Trophoblast cell (in vitro differentiated cells and primary cell): ENCODE measurements at regions not wholly inside any gene's neighbourhood (a gene's known extent, or its start where the extent isn't known, plus 50 kb on each side); places are given as distances from the start of the nearest gene placed in this dataset.
"Not testable (repeated sequence)": the region's sequence is repeated elsewhere in the genome, so short reads cannot be mapped to it uniquely, and the experiment has no call there.

ENCODE experiments used
- DNase-seq, 2 donors: peaks; one replicate each; pipeline ENCODE4 v3.0.0-alpha.2; 2016
- H2AFZ ChIP-seq: 2 replicates; pipeline ENCODE4 v1.6.1; 2013; ENCODE audit warnings: low read length, moderate library complexity, mild to moderate bottlenecking; ENCODE audit not compliant: insufficient read depth, poor library complexity
- H2AK5ac ChIP-seq: 2 replicates; pipeline ENCODE4 v1.6.1; 2013; ENCODE audit warnings: mild to moderate bottlenecking, low read length
- H2BK120ac ChIP-seq: 2 replicates; pipeline ENCODE4 v1.6.1; 2013; ENCODE audit warnings: low read length, mild to moderate bottlenecking, moderate library complexity; ENCODE audit not compliant: insufficient read depth, poor library complexity
- H2BK12ac ChIP-seq: 2 replicates; pipeline ENCODE4 v1.6.1; 2013; ENCODE audit warnings: mild to moderate bottlenecking, low read length, moderate library complexity
- H2BK5ac ChIP-seq: 2 replicates; pipeline ENCODE4 v1.6.1; 2013; ENCODE audit warnings: low read length, low read depth, moderate library complexity, mild to moderate bottlenecking; ENCODE audit not compliant: poor library complexity
- H3K14ac ChIP-seq: 2 replicates; pipeline ENCODE4 v1.6.1; 2013; ENCODE audit warnings: mild to moderate bottlenecking, low read length
- H3K18ac ChIP-seq: 2 replicates; pipeline ENCODE4 v1.6.1; 2013; ENCODE audit warnings: mild to moderate bottlenecking, low read length
- H3K23ac ChIP-seq: 2 replicates; pipeline ENCODE4 v1.6.1; 2013; ENCODE audit warnings: low read length
- H3K27ac ChIP-seq: 2 replicates; pipeline ENCODE4 v1.5.1; 2013; ENCODE audit warnings: low read depth, mild to moderate bottlenecking, inconsistent platforms, low read length, moderate library complexity
- H3K27me3 ChIP-seq: 2 replicates; pipeline ENCODE4 v1.6.1; 2013; ENCODE audit warnings: inconsistent platforms, mild to moderate bottlenecking, low read length, moderate library complexity; ENCODE audit not compliant: insufficient read depth
- H3K36me3 ChIP-seq, 2 experiments: 1 replicate in 1 of 2; 2 replicates in 1 of 2; pipeline ENCODE4 v1.6.1; 2013; ENCODE audit warnings: low read length in 2 of 2, mild to moderate bottlenecking in 2 of 2, moderate library complexity in 1 of 2; ENCODE audit not compliant: insufficient read depth in 2 of 2, control insufficient read depth in 1 of 2
- H3K4ac ChIP-seq: 2 replicates; pipeline ENCODE4 v1.6.1; 2013; ENCODE audit warnings: low read depth, mild to moderate bottlenecking, low read length, moderate library complexity
- H3K4me1 ChIP-seq, 2 experiments: 1 replicate in 1 of 2; 2 replicates in 1 of 2; pipeline ENCODE4 v1.6.1; 2013; ENCODE audit warnings: low read length in 2 of 2, mild to moderate bottlenecking in 2 of 2, moderate library complexity in 1 of 2; ENCODE audit not compliant: insufficient read depth in 2 of 2, control insufficient read depth in 1 of 2
- H3K4me2 ChIP-seq: 2 replicates; pipeline ENCODE4 v1.6.1; 2013; ENCODE audit warnings: inconsistent platforms, mild to moderate bottlenecking, low read length, moderate library complexity
- H3K4me3 ChIP-seq: 2 replicates; pipeline ENCODE4 v1.5.1; 2013; ENCODE audit warnings: mild to moderate bottlenecking, low read depth, low read length, inconsistent platforms
- H3K79me1 ChIP-seq: one replicate; pipeline ENCODE4 v1.6.1; 2013; ENCODE audit warnings: low read length
- H3K79me2 ChIP-seq: 2 replicates; pipeline ENCODE4 v1.6.1; 2013; ENCODE audit warnings: low read length, mild to moderate bottlenecking; ENCODE audit not compliant: control insufficient read depth, insufficient read depth, poor library complexity
- H3K9ac ChIP-seq: 2 replicates; pipeline ENCODE4 v1.6.1; 2013; ENCODE audit warnings: mild to moderate bottlenecking, low read length
- H3K9me3 ChIP-seq: 2 replicates; pipeline ENCODE4 v1.6.1; 2013; ENCODE audit warnings: low read depth, mild to moderate bottlenecking, control low read depth, inconsistent platforms, low read length; ENCODE audit not compliant: insufficient read depth
- H4K12ac ChIP-seq: 2 replicates; pipeline ENCODE4 v1.6.1; 2013; ENCODE audit warnings: low read depth, mild to moderate bottlenecking, low read length, moderate library complexity
- H4K8ac ChIP-seq: 2 replicates; pipeline ENCODE4 v1.6.1; 2013; ENCODE audit warnings: low read depth, mild to moderate bottlenecking, low read length, moderate library complexity
- H4K91ac ChIP-seq: one replicate; pipeline ENCODE4 v1.6.1; 2013; ENCODE audit warnings: low read depth, mild to moderate bottlenecking, low read length, moderate library complexity
- WGBS: extraction: QIAGEN DNeasy Blood & Tissue Kit; methylation state at CpG from one replicate; pipeline ENCODE4 v1.1.7; 2013; ENCODE audit warnings: missing lambda C conversion rate; ENCODE audit not compliant: insufficient read length, insufficient coverage; ENCODE audit errors: extremely low coverage; 5-methylcytosine and 5-hydroxymethylcytosine counted together

DNA sequence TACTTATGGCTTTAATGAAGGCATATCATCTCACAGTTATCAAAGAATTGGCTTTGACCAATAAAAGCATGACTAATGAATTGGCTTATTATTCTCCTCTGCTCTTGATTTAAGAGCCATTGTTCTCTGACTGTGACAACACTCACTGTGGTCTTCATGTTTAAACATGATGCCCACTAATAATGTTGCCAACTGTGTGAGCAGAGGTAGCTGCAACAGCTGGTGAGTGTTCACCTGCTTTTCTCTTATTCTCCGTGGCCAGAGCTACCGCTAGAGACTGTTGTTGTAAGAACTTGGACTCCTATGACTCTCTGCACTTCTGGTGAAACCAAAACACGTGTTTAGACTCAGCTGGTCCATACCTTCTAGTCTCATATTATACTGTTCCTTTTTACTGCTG is 335.9 kb downstream of the XPNPEP1 start:
- Histone ChIP-seq H3K36me3 (no peaks in the 10 kb centered on the region), H3K9ac (no peak overlapping the region), H3K9me3 (no peaks in the 10 kb centered on the region), H3K4ac (no peak overlapping the region), H2BK12ac (no peak overlapping the region), H4K12ac (no peak overlapping the region), H3K4me2 (no peak overlapping the region), H2BK120ac (no peak overlapping the region), H4K8ac (no peak overlapping the region), H3K27ac (no peak overlapping the region), H3K79me2 (no peaks in the 10 kb centered on the region), H3K27me3 (no peaks in the 10 kb centered on the region), H3K79me1 (no peaks in the 10 kb centered on the region), H3K4me1 (peaks cover 0 to 2% of the 10 kb centered on the region in 2 experiments), H3K4me3 (no peak overlapping the region), H3K23ac (no peak overlapping the region), H3K18ac (no peak overlapping the region), H2BK5ac (no peak overlapping the region), H3K14ac (no peak overlapping the region), H2AFZ (no peak overlapping the region), H2AK5ac (no peak overlapping the region), H4K91ac (no peak overlapping the region)
- no CpG with 5 or more reads among the region's 3 CpGs for WGBS
- DNase-seq, result no peak

- H3K4me2 ChIP-seq, result no peak overlapping the region
- H3K4ac ChIP-seq, result no peak overlapping the region
Measured at GRCh38 chr10:109556399-109556798, 366.9 kb downstream of the XPNPEP1 start.

DNA sequence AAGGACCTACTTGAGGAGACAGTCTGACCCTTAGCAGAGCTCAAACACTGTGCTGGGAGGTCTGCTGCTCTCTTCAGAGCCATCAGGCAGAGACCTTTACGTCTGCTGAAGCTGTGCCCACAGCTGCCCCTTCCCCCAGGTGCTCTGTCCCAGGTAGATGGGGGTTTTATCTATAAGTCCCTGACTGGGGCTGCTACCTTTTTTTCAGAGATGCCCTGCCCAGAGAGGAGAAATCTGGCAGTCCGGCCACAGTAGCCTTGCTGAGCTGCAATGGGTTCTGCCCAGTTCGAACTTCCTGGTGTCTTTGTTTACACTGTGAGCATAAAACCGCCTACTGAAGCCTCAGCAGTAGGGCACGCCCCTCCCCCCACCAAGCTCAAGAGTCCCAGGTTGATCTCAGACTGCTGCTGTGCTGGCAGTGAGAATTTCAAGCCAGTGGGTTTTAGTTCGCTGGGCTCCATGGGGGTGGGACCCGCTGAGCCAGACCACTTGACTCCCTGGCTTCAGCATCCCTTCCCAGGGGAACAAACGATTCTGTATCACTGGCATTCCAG is 381.2 kb downstream of the XPNPEP1 start:
- WGBS, result no CpG with 5 or more reads among the region's 8 CpGs
- not testable (repeated sequence) for H2BK12ac ChIP-seq, H2BK5ac ChIP-seq

More at GRCh38 chr10:109556399-109556798, 366.9 kb downstream of the XPNPEP1 start:
- H3K23ac ChIP-seq, result no peak overlapping the region
- H2BK120ac ChIP-seq, result no peak overlapping the region
- no peak overlapping the region for H2BK12ac ChIP-seq
- no peak overlapping the region for H2AK5ac ChIP-seq
- H2BK5ac ChIP-seq, result no peak overlapping the region
- no peak overlapping the region for H3K14ac ChIP-seq
- no peaks in the 10 kb centered on the region for H3K27me3 ChIP-seq
- no peak overlapping the region for H4K8ac ChIP-seq
- H3K36me3 ChIP-seq, result no peaks in the 10 kb centered on the region
- H3K9me3 ChIP-seq, result no peaks in the 10 kb centered on the region
- no peaks in the 10 kb centered on the region for H3K79me2 ChIP-seq
- no peaks in the 10 kb centered on the region for H3K4me1 ChIP-seq
- H3K27ac ChIP-seq, result no peak overlapping the region
- H4K91ac ChIP-seq, result no peak overlapping the region
- H2AFZ ChIP-seq, result no peak overlapping the region
- H3K4me3 ChIP-seq, result no peak overlapping the region
- no peak for DNase-seq
- H3K18ac ChIP-seq, result no peak overlapping the region
- H3K9ac ChIP-seq, result no peak overlapping the region
- no peak overlapping the region for H4K12ac ChIP-seq
- no peaks in the 10 kb centered on the region for H3K79me1 ChIP-seq

DNA sequence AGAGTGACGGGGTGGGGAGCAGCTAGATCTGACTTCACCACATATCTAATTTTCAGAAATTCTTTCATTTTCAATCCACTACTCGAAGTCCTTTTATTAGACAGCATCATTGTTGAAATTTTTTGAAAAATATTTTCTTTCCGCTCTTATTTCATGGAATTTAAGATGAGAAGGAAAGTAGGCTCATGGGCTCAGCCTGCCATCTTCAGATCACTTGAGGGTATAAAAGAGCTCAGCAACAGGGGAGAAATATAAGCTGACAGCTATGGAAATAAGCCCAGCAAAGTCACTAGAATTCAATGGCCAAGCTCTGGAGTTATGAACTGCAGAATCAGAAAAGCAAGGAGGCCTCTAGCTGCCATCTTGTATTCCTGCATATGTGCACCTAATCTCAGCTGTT is 389.1 kb downstream of the XPNPEP1 start:
- H3K4me2 ChIP-seq, result no peak overlapping the region
- no peaks in the 10 kb centered on the region for H3K36me3 ChIP-seq
- H4K12ac ChIP-seq, result no peak overlapping the region
- no peak overlapping the region for H4K8ac ChIP-seq
- DNase-seq, result no peak
- no peak overlapping the region for H3K4ac ChIP-seq
- no peak overlapping the region for H3K18ac ChIP-seq
- H3K79me1 ChIP-seq, result no peaks in the 10 kb centered on the region
- H2BK120ac ChIP-seq, result no peak overlapping the region
- no peak overlapping the region for H2AFZ ChIP-seq
- no peaks in the 10 kb centered on the region for H3K27me3 ChIP-seq
- no peaks in the 10 kb centered on the region for H3K79me2 ChIP-seq
- no peak overlapping the region for H2AK5ac ChIP-seq
- H3K4me1 ChIP-seq, result no peaks in the 10 kb centered on the region
- H3K23ac ChIP-seq, result no peak overlapping the region
- no peaks in the 10 kb centered on the region for H3K9me3 ChIP-seq
- H3K14ac ChIP-seq, result no peak overlapping the region
- no peak overlapping the region for H3K4me3 ChIP-seq
- H4K91ac ChIP-seq, result no peak overlapping the region
- no peak overlapping the region for H3K9ac ChIP-seq
- no peak overlapping the region for H3K27ac ChIP-seq
- H2BK5ac ChIP-seq, result no peak overlapping the region
- no peak overlapping the region for H2BK12ac ChIP-seq
- WGBS, result no CpG with 5 or more reads among the region's 3 CpGs

More for the DNA sequence above, 381.2 kb downstream of the XPNPEP1 start:
- H3K9me3 ChIP-seq, H3K4me1 ChIP-seq, H3K79me1 ChIP-seq, H3K4me3 ChIP-seq, H3K36me3 ChIP-seq, H3K9ac ChIP-seq, H3K23ac ChIP-seq, H3K27me3 ChIP-seq, H3K18ac ChIP-seq, H3K4ac ChIP-seq, H3K27ac ChIP-seq, H2BK120ac ChIP-seq, H2AFZ ChIP-seq, DNase-seq, H2AK5ac ChIP-seq, H3K14ac ChIP-seq, H4K12ac ChIP-seq, H3K4me2 ChIP-seq, H4K8ac ChIP-seq, H3K79me2 ChIP-seq, H4K91ac ChIP-seq: not testable (repeated sequence)
